ENCODE measurements at regions not wholly inside any gene's neighbourhood (a gene's known extent, or its start where the extent isn't known, plus 50 kb on each side); places are given as distances from the start of the nearest gene placed in this dataset.

DNA sequence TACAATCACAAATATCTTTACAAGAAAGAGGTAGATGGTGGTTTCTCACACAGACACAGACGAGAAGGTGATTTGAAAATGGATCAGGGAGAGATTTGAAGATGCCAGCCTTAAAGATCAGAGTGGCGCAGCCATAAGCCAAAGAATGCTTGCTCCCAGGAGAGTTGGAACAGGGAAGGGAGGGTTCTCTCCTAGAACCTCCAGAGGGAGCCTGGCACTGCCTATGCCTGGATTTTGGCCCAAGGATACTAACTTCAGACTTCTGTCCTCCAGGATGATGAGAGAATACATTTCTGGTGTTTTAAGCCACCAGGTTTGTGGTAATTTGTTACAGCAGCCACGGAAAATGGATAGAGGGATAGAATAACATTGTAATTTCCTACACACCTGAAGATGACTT is 279.1 kb downstream of the FAM43A start:
- Mint-ChIP-seq H3K27ac (no peak overlapping the region), H3K4me1 (no peaks in the 10 kb centered on the region), H3K9me3 (no peaks in the 10 kb centered on the region), H3K27me3 (peaks cover 5% of the 10 kb centered on the region), H3K36me3 (no peaks in the 10 kb centered on the region), H3K4me3 (no peak overlapping the region)
- no peak for DNase-seq

DNA sequence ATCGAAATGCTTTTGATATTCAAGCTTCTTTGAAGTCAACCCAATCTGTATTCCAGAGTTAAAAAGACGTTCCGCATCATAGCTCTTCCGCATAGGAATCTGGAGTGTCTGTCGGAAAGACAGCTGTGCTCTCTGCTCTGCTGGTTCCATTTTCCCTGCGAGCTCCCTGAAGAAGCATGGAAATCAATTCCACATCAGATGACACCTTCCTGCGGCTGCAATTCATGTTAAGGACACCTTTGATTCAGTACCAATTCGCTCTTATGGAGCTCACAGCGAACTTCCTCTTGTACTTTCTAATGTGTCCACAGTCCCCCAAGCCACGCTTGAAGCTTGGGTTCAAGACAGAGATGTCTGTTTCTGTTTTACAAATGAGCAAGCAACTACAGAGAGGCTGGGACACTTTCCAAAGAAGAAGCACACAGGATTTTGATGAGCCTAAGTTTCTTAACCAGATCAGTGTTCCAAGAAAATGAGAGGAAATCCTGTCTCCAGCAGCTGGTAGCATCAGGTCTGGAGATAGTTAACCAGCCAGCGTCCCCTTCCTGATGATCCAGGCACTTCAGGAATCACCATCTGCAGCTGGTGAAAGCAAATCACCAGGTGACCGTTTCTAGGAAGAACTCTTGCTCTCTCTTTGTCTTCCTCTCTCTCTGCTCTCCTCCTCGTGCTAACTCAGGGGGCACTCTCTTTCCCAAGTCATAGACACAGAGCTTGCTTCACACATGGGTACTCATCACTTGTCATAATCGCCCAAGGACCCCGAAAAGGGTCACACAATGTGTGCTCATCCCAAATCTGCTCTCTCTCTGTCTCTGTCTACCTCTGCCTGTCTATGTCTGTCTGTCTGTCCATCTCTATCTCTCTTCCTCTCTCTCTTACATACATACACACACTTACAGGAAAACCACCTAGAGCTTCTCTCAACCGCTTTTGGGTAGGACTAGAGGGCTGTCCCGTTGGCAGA is 281.8 kb downstream of the FAM43A start:
- no peak for DNase-seq
- no peak overlapping the region for H3K27ac Mint-ChIP-seq
- H3K4me3 Mint-ChIP-seq = no peak overlapping the region
- H3K9me3 Mint-ChIP-seq = no peaks in the 10 kb centered on the region
- no peaks in the 10 kb centered on the region for H3K36me3 Mint-ChIP-seq
- H3K4me1 Mint-ChIP-seq = no peaks in the 10 kb centered on the region
- peaks cover 5% of the 10 kb centered on the region for H3K27me3 Mint-ChIP-seq

DNA sequence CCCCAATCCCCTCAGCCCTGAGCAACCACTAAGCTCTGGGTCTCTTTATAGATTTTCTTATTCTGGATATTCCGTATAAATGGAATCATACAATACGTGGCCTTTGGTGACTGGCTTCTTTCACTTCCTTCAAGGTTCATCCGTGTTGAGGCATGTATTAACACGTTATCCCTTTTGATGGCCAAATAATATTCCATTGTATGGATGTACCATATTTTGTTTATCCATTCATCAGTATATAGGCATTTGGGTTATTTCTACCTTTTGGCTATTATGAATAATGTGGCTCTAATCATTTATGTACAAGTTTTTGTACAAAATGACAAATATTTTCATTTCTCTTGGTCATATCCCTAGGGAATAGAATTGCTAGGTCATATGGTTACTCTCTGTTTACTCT is 284.4 kb downstream of the FAM43A start:
- Mint-ChIP-seq H3K36me3 (no peaks in the 10 kb centered on the region), H3K9me3 (no peaks in the 10 kb centered on the region), H3K4me1 (no peaks in the 10 kb centered on the region), H3K27ac (no peak overlapping the region), H3K4me3 (no peak overlapping the region), H3K27me3 (peaks cover 5% of the 10 kb centered on the region)
- DNase-seq = no peak

DNA sequence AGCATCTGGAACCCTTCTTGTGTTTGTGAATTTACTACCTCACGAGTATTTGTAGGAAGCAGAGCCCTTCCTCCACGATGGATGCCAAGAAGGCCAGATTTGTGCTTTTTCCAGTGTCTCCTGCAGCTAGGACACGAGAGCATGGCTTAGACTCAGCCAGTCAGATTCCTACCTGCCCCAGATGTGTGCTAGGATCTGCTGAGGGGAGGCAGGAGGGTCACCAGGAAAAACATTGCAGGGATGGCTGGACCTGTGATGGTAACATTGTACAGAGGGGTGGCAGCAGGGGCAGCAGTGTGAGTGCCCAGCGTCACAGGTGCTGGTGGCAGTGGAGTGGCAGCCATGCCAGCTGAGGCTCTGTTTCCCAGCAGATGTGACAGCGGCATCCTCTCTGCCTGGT is 285.3 kb downstream of the FAM43A start:
- H3K4me1 Mint-ChIP-seq = no peaks in the 10 kb centered on the region
- no peak overlapping the region for H3K4me3 Mint-ChIP-seq
- H3K36me3 Mint-ChIP-seq = no peaks in the 10 kb centered on the region
- H3K9me3 Mint-ChIP-seq = no peaks in the 10 kb centered on the region
- H3K27me3 Mint-ChIP-seq = peaks cover 5% of the 10 kb centered on the region
- no peak for DNase-seq
- H3K27ac Mint-ChIP-seq = no peak overlapping the region

DNA sequence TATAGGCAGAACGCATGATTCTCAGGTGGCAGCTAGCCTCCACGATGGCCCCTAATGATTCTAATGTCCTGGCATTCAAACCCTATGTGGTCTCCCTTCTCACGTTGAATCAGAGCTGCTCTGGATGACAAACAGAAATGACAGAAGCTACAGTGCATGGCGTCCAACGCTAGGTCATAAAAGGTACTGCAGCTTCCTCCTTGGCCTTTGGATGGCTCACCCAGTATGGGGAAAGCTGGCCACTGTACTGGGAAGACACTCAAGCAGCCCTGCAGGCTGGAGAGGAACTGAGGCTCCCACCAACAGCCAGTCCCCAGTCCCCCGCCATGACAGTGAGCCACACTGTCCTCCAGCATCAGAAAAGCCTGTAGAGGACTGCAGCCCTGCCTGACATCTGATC is 286.3 kb downstream of the FAM43A start:
- Mint-ChIP-seq H3K4me1 (no peaks in the 10 kb centered on the region), H3K9me3 (no peaks in the 10 kb centered on the region), H3K27ac (no peak overlapping the region), H3K4me3 (no peak overlapping the region), H3K36me3 (no peaks in the 10 kb centered on the region), H3K27me3 (peaks cover 1% of the 10 kb centered on the region)
- no peak for DNase-seq

DNA sequence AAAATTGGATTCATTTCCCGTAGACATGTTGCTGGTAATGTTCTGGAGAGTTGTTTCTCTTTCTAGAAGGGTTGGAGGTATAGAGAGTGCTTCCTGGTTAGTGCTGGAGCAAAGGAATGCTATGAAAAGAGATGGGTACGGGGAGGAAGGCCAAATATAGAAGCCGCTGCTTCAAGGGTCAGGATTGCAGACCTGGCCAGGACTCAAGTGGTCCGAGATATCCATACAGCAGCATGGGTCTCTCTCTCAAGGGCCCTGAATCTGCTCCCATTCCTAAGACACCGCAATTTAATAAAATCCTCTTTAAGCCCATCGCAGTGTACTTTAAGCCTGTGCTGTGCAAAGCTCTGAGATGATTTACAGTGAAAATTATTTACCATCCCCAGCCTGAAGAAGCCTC is 287.0 kb downstream of the FAM43A start:
- no peak for DNase-seq
- Mint-ChIP-seq H3K4me1 (no peaks in the 10 kb centered on the region), H3K36me3 (no peaks in the 10 kb centered on the region), H3K4me3 (no peak overlapping the region), H3K9me3 (no peaks in the 10 kb centered on the region), H3K27me3 (no peaks in the 10 kb centered on the region), H3K27ac (no peak overlapping the region)

DNA sequence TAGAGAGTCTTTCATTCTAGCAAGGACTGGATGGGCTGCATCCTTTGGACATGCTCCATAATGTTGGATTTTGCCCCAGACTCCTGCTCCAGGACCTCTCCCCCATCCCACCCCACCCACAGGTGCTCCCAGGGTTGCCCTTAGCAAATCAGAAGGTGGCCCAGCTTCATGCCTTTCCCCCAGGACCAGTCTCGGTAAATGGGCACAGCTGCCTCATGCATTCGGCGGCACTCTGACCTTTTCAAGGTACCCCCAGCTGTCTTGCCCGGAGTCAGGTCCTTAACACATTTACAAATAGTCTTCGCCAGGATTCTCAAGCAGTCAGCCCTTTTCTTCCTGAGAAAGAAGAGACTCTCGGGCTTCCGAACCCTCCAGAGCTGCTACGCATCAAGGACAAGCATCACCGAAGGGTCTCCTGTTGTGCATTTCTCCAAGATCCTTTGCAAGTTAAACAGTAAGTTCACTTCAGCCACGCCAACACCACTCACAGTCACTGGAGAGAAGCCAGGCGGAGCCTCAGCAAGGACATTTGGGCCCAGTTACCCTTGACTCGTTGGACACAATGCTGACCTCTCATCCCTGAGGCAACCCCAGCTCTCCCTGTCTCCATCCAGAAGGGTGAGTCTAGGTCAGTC is 287.8 kb downstream of the FAM43A start:
- no peaks in the 10 kb centered on the region for H3K4me1 Mint-ChIP-seq
- H3K36me3 Mint-ChIP-seq = no peaks in the 10 kb centered on the region
- peaks cover 4% of the 10 kb centered on the region for H3K27me3 Mint-ChIP-seq
- no peak overlapping the region for H3K27ac Mint-ChIP-seq
- no peaks in the 10 kb centered on the region for H3K9me3 Mint-ChIP-seq
- DNase-seq = no peak
- H3K4me3 Mint-ChIP-seq = no peak overlapping the region

DNA sequence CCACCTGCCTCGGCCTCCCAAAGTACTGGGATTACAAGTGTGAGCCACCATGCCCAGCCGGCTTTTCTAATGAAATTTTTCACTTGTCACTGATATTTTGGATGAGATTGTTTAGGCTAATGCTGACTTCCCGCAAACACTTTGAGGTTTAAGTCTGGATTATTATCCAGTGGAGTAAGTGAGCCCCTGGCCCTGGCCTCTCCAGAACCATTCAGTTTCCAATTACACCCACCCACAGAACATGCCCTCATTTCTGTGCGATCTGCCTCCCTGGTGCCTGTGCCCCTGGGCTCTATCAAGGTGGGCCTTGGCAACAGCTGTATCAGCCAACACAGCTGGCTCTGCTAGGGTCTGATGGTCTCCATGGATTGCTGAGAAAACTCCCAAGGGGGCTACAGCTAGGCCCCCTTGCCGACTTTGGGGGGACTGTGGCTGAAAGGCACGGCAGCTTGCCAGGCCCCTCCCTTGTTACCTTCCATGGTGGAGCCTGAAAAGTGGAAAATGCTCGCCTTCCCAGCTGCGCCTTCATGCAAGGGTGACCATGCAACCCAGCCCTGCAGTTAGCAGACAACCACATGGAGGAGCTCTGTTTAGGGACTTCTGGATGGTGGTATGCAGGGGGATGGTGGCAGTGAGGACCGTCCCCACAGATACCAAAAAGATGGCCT is 288.9 kb downstream of the FAM43A start:
- H3K9me3 Mint-ChIP-seq = no peaks in the 10 kb centered on the region
- no peak for DNase-seq
- no peak overlapping the region for H3K4me3 Mint-ChIP-seq
- no peak overlapping the region for H3K27ac Mint-ChIP-seq
- H3K27me3 Mint-ChIP-seq = peaks cover 4% of the 10 kb centered on the region
- H3K36me3 Mint-ChIP-seq = no peaks in the 10 kb centered on the region
- H3K4me1 Mint-ChIP-seq = no peaks in the 10 kb centered on the region

DNA sequence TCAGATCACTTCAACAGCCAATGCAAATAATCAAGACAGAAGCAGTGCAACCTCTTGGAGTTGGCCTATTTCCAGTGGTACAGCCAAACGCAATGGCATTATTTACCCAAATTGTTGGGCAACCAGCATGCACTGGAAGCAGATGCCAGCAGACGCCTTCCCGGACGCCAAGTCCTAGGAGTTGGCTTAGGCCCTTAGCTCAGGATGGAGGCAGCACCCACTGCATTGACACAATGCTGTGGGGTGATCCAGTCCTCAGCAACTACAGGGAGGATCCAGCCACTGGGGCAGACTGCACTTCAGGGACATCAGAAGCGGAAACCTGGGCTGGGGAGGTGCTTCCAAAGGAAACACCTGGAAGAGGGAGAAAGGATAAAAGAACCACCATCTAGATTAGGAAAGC is 290.4 kb downstream of the FAM43A start:
- no peak for DNase-seq
- no peaks in the 10 kb centered on the region for H3K36me3 Mint-ChIP-seq
- H3K27me3 Mint-ChIP-seq = peaks cover 4% of the 10 kb centered on the region
- H3K4me3 Mint-ChIP-seq = no peak overlapping the region
- no peaks in the 10 kb centered on the region for H3K9me3 Mint-ChIP-seq
- H3K4me1 Mint-ChIP-seq = no peaks in the 10 kb centered on the region
- H3K27ac Mint-ChIP-seq = no peak overlapping the region

DNA sequence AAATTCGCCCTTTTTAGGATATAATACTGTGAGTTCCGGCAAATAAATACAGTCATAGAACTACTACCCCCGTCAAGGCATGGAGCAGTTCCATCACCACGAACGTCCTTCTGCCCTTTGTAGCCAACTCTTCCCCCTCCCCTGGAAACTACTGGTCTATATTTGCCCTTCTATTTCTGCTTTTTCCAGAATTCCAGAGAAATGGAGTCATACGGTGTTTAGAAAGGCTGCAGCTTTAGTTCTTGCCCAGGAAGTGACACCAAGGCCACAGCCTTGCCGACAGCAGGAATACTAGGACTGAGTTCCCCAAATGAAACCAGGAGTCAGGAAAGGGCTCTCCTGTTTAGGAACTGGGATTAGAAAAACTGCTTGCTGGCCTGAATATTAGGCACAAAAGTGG is 291.2 kb downstream of the FAM43A start:
- DNase-seq = no peak
- no peak overlapping the region for H3K4me3 Mint-ChIP-seq
- H3K36me3 Mint-ChIP-seq = no peaks in the 10 kb centered on the region
- peaks cover 2% of the 10 kb centered on the region for H3K9me3 Mint-ChIP-seq
- no peak overlapping the region for H3K27ac Mint-ChIP-seq
- H3K27me3 Mint-ChIP-seq = peaks cover 4% of the 10 kb centered on the region
- H3K4me1 Mint-ChIP-seq = no peaks in the 10 kb centered on the region

DNA sequence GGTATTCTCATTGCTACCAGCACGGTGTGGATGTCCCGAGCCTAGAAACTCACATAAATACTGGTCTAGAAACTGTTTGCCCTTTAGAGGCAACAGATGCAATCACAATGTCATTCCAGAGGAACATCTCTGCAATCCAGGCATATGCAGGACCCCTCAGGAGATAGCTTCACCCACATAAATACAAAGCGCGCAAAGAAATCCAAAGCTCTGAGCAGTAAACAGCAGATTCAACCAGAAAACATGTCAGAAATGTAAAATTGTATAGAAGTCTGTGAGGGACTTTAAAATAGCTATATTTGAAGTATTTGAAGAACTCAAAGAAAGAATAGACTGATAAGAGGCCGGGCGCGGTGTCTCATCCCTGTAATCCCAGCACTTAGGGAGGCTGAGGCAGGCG is 291.7 kb downstream of the FAM43A start:
- Mint-ChIP-seq H3K27ac (no peak overlapping the region), H3K27me3 (peaks cover 6% of the 10 kb centered on the region), H3K9me3 (peaks cover 2% of the 10 kb centered on the region), H3K4me1 (no peaks in the 10 kb centered on the region), H3K4me3 (no peak overlapping the region), H3K36me3 (no peaks in the 10 kb centered on the region)
- DNase-seq = no peak

DNA sequence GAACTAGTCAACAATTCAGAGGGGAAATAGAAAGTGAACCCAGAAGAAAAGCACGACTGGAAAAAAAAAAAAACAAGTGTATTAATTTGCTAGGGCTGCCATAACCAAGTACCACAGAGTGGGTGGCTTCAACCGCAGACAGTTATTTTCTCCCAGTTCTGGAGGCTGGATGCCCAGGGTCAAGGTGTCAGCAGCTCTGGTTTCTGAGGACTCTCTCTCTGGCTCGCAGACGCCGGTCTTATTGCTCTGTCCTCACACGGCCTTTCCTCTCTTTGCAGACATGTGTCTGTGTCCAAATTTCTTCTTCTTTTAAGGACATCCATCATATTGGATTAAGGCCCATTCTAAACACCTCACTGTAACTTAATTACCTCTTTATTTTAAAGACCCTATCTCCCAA is 291.8 kb downstream of the XXYLT1 start:
- Mint-ChIP-seq H3K36me3 (no peaks in the 10 kb centered on the region), H3K4me3 (no peak overlapping the region), H3K4me1 (no peaks in the 10 kb centered on the region), H3K27ac (no peak overlapping the region), H3K9me3 (peaks cover 2% of the 10 kb centered on the region), H3K27me3 (peaks cover 12% of the 10 kb centered on the region)
- DNase-seq = no peak

DNA sequence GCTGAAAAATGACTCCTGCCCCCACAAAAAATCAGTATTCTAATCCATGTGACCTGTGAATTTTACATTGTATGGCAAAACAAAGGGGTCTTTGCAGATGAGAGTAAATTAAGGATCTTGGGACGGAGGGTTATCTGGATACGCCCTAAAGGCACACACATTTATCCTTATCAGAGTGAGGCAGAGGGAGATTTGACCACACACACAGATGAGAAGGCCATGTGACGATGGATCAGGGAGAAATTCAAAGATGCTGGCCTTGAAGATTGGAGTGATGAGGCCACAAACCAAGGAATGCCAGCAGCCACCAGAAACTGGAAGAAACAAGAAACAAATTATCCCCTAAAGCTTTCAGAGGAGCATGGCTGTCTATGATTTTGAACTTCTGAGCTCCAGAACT is 288.5 kb downstream of the XXYLT1 start:
- H3K4me1 Mint-ChIP-seq = peaks cover 1% of the 10 kb centered on the region
- no peak for DNase-seq
- peaks cover 2% of the 10 kb centered on the region for H3K9me3 Mint-ChIP-seq
- H3K27me3 Mint-ChIP-seq = peaks cover 19% of the 10 kb centered on the region
- no peak overlapping the region for H3K4me3 Mint-ChIP-seq
- no peak overlapping the region for H3K27ac Mint-ChIP-seq
- H3K36me3 Mint-ChIP-seq = no peaks in the 10 kb centered on the region

DNA sequence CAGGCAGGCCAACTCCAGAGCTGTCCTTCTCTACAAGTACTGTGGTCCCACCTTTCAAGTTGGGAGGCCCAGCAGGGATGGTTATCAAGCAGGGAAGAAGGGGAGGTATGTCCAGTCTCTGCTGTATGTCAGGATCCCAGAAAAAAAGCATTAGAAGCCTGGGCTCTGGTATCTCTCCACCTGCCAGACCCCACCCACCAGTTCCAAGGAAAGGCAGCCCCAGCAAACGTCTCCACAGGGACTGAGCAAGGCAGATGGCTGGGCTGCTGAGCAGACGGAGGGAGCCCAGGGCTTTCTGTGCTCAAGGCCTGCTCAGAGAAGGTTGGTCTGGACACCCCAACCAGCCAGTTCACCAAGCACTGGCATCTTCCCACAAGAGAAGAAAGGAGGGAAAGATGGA is 287.8 kb downstream of the XXYLT1 start:
- Mint-ChIP-seq H3K27me3 (peaks cover 19% of the 10 kb centered on the region), H3K27ac (no peak overlapping the region), H3K9me3 (peaks cover 2% of the 10 kb centered on the region), H3K4me1 (peaks cover 1% of the 10 kb centered on the region), H3K36me3 (no peaks in the 10 kb centered on the region), H3K4me3 (no peak overlapping the region)
- DNase-seq = no peak

DNA sequence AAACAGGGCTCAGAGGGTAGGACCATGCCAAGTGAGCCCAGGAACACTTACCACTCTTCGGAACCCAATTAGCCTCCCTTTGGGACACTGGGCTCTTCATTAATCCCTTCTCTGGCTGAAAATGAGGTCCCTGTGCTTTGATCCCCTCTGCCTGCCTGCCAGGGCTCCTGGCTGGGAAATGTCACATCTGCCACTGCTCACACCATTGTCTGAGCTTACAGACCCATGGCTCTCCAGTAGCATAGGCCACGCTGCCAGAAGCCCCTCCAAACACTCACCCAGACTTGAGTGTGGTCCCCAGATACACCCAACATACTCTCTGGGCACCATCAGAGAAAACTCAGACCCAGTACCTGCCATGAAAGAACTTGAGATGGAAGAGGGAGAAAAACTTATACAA is 287.3 kb downstream of the XXYLT1 start:
- Mint-ChIP-seq H3K27ac (no peak overlapping the region), H3K9me3 (peaks cover 2% of the 10 kb centered on the region), H3K36me3 (no peaks in the 10 kb centered on the region), H3K4me1 (peaks cover 1% of the 10 kb centered on the region), H3K4me3 (no peak overlapping the region), H3K27me3 (peaks cover 15% of the 10 kb centered on the region)
- no peak for DNase-seq

Measured in activated naive CD8-positive, alpha-beta T cell treated with anti-CD3 and anti-CD28 coated beads for 36 hours (primary cell).